Glutamatergic neuron (in vitro differentiated cells): ENCODE measurements at regions not wholly inside any gene's neighbourhood (a gene's known extent, or its start where the extent isn't known, plus 50 kb on each side); places are given as distances from the start of the nearest gene placed in this dataset.

Experiments
- DNase-seq: peaks from one replicate; pipeline ENCODE4 v3.0.0; 2022
- H3K27ac Mint-ChIP-seq: one replicate; pipeline ENCODE4 v1.8.0; 2020; ENCODE audit warnings: mild to moderate bottlenecking, mixed read lengths, inconsistent platforms; ENCODE audit not compliant: unreplicated experiment
- H3K27me3 Mint-ChIP-seq: one replicate; pipeline ENCODE4 v1.8.0; 2020; ENCODE audit warnings: mild to moderate bottlenecking, moderate library complexity, mixed read lengths, inconsistent platforms; ENCODE audit not compliant: unreplicated experiment
- H3K36me3 Mint-ChIP-seq: one replicate; pipeline ENCODE4 v1.8.0; 2020; ENCODE audit warnings: mild to moderate bottlenecking, mixed read lengths, inconsistent platforms; ENCODE audit not compliant: unreplicated experiment
- H3K4me1 Mint-ChIP-seq: one replicate; pipeline ENCODE4 v1.8.0; 2020; ENCODE audit warnings: mild to moderate bottlenecking, low read depth, mixed read lengths, inconsistent platforms; ENCODE audit not compliant: unreplicated experiment
- H3K4me3 Mint-ChIP-seq: one replicate; pipeline ENCODE4 v1.8.0; 2020; ENCODE audit warnings: mild to moderate bottlenecking, mixed read lengths, inconsistent platforms; ENCODE audit not compliant: unreplicated experiment
- H3K9me3 Mint-ChIP-seq: one replicate; pipeline ENCODE4 v1.8.0; 2020; ENCODE audit warnings: mild to moderate bottlenecking, moderate library complexity, mixed read lengths, inconsistent platforms; ENCODE audit not compliant: unreplicated experiment
- CTCF ChIP-seq: fragments of 200-600 bp; sonication (generic); IDR thresholded peaks from one replicate; pipeline ENCODE4 v1.5.0; 2021; ENCODE audit not compliant: partially characterized antibody, unreplicated experiment

- no peaks in the 10 kb centered on the region for H3K4me1 Mint-ChIP-seq
- TF ChIP-seq CTCF, result no peak
- no peak for DNase-seq
- H3K9me3 Mint-ChIP-seq, result peaks cover 2% of the 10 kb centered on the region
- H3K36me3 Mint-ChIP-seq, result no peaks in the 10 kb centered on the region
- no peak overlapping the region for H3K4me3 Mint-ChIP-seq
- H3K27ac Mint-ChIP-seq, result no peak overlapping the region
- no peaks in the 10 kb centered on the region for H3K27me3 Mint-ChIP-seq
These were observed 1237.4 kb upstream of the CDH18 start for GRCh38 chr5:21225223-21226064.

- Mint-ChIP-seq H3K27me3 (no peaks in the 10 kb centered on the region), H3K9me3 (peaks cover 2% of the 10 kb centered on the region), H3K4me1 (no peaks in the 10 kb centered on the region), H3K4me3 (no peak overlapping the region), H3K27ac (no peak overlapping the region), H3K36me3 (no peaks in the 10 kb centered on the region)
- TF ChIP-seq CTCF, result no peak
- DNase-seq, result no peak
These were observed 1233.6 kb upstream of the CDH18 start for GRCh38 chr5:21221616-21222015.

DNA sequence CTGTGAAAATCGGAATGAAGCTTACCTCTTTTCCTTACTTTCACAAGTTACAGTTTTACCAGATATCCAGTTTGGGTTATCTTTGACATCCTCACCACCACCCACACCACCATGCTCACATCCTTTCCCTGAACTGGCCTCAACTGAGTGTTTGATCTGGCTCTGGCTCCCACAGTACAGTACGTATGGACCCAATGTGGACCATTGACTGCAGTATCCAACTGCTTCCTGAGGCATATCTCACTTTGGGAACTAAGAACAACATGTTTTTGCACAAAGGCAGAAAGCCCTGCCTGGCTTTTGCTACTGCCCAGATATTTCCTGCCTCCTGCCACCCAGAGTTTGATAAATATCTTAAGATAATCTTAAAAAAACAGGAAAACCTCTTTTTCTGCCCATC lies 1232.0 kb upstream of the CDH18 start:
- no peaks in the 10 kb centered on the region for H3K36me3 Mint-ChIP-seq
- no peaks in the 10 kb centered on the region for H3K27me3 Mint-ChIP-seq
- no peak overlapping the region for H3K27ac Mint-ChIP-seq

GRCh38 chr5:21219251-21219650 lies 1231.3 kb upstream of the CDH18 start:
- Mint-ChIP-seq H3K27ac (no peak overlapping the region), H3K4me3 (no peak overlapping the region), H3K4me1 (no peaks in the 10 kb centered on the region), H3K36me3 (no peaks in the 10 kb centered on the region), H3K9me3 (no peaks in the 10 kb centered on the region), H3K27me3 (no peaks in the 10 kb centered on the region)
- TF ChIP-seq CTCF, result no peak
- DNase-seq, result no peak

More for the DNA sequence above, 1232.0 kb upstream of the CDH18 start:
- Mint-ChIP-seq H3K9me3 (no peaks in the 10 kb centered on the region), H3K4me1 (no peaks in the 10 kb centered on the region), H3K4me3 (no peak overlapping the region)
- DNase-seq, result no peak
- no peak for TF ChIP-seq CTCF

GRCh38 chr5:21212026-21212425 lies 1224.0 kb upstream of the CDH18 start:
- no peaks in the 10 kb centered on the region for H3K36me3 Mint-ChIP-seq
- no peaks in the 10 kb centered on the region for H3K9me3 Mint-ChIP-seq
- no peak for DNase-seq
- TF ChIP-seq CTCF, result no peak
- H3K27me3 Mint-ChIP-seq, result no peaks in the 10 kb centered on the region
- H3K4me3 Mint-ChIP-seq, result no peak overlapping the region
- H3K27ac Mint-ChIP-seq, result no peak overlapping the region
- no peaks in the 10 kb centered on the region for H3K4me1 Mint-ChIP-seq
